IMR-90 (cell line): ENCODE measurements at regions not wholly inside any gene's neighbourhood (a gene's known extent, or its start where the extent isn't known, plus 50 kb on each side); places are given as distances from the start of the nearest gene placed in this dataset.

Source experiments
- ATAC-seq: fragments of 200-7000 bp; cut with Tn5 transposase; 2 replicates; pipeline ENCODE4 v1.9.1; 2020; ENCODE audit warnings: low read depth, mild to moderate bottlenecking, moderate library complexity
- BruUV-seq: library from RNA; stranded (reverse); fragments of 400-500 nt; replicated peaks from 2 replicates; lab custom pipeline; 2021; lab: Mats Ljungman, UMichigan
- CTCF ChIA-PET: fragments of 300-600 bp; formaldehyde crosslinking; extraction: SDS; loops from one replicate; lab custom pipeline; 2021; ENCODE audit warnings: antibody characterized with exemption; lab: Yijun Ruan, JAX
- POLR2A ChIA-PET: fragments of 300-600 bp; sonication (Branson Sonifier 250); formaldehyde crosslinking; loops from one replicate; lab custom pipeline; 2022; ENCODE audit warnings: antibody characterized with exemption; ENCODE audit not compliant: unreplicated experiment; lab: Charles Lee
- DNase-seq: peaks from one replicate; pipeline ENCODE4 v3.0.0; 2013
- H2AFZ ChIP-seq: replicated peaks from 2 replicates; pipeline ENCODE3; 2013; ENCODE audit warnings: low read length, mild to moderate bottlenecking; ENCODE audit not compliant: poor library complexity
- H2AK5ac ChIP-seq: 2 replicates; pipeline ENCODE4 v1.6.1; 2013; ENCODE audit warnings: low read depth, low read length, inconsistent platforms
- H2AK9ac ChIP-seq: replicated peaks from 2 replicates; pipeline ENCODE3; 2013; ENCODE audit warnings: mild to moderate bottlenecking, low read depth, low read length, moderate library complexity; ENCODE audit not compliant: poor library complexity
- H2BK120ac ChIP-seq: 2 replicates; pipeline ENCODE4 v1.6.1; 2013; ENCODE audit warnings: low read depth, low read length, inconsistent platforms
- H2BK15ac ChIP-seq: 3 replicates; pipeline ENCODE4 v1.6.1; 2013; ENCODE audit warnings: low read depth, low read length, inconsistent platforms
- H2BK20ac ChIP-seq: 2 replicates; pipeline ENCODE4 v1.6.1; 2013; ENCODE audit warnings: low read depth, mild to moderate bottlenecking, inconsistent platforms, low read length, moderate library complexity
- H2BK5ac ChIP-seq: 2 replicates; pipeline ENCODE4 v1.6.1; 2013; ENCODE audit warnings: mild to moderate bottlenecking, low read depth, low read length, inconsistent platforms; ENCODE audit not compliant: poor library complexity, severe bottlenecking
- H3K14ac ChIP-seq: replicated peaks from 2 replicates; pipeline ENCODE4 v1.6.1; 2013; ENCODE audit warnings: low read depth, low read length, inconsistent platforms
- H3K18ac ChIP-seq: 2 replicates; pipeline ENCODE4 v1.6.1; 2013; ENCODE audit warnings: low read depth, low read length, control low read depth
- H3K23ac ChIP-seq: 2 replicates; pipeline ENCODE4 v1.6.1; 2013; ENCODE audit warnings: low read depth, low read length, inconsistent platforms
- H3K27ac ChIP-seq: 2 replicates; pipeline ENCODE4 v1.5.1; 2013; ENCODE audit warnings: mild to moderate bottlenecking, control low read depth, low read length; ENCODE audit not compliant: insufficient read depth
- H3K27me3 ChIP-seq: 2 replicates; pipeline ENCODE4 v1.6.1; 2013; ENCODE audit warnings: low read length; ENCODE audit not compliant: control insufficient read depth, insufficient read depth
- H3K36me3 ChIP-seq: 2 replicates; pipeline ENCODE4 v1.6.1; 2013; ENCODE audit warnings: low read length, mixed read lengths; ENCODE audit not compliant: control insufficient read depth, insufficient read depth
- H3K4ac ChIP-seq: 2 replicates; pipeline ENCODE4 v1.6.1; 2013; ENCODE audit warnings: low read depth, low read length, inconsistent platforms
- H3K4me1 ChIP-seq: 2 replicates; pipeline ENCODE4 v1.6.1; 2013; ENCODE audit warnings: low read length, mixed read lengths; ENCODE audit not compliant: control insufficient read depth, insufficient read depth
- H3K4me2 ChIP-seq: 2 replicates; pipeline ENCODE4 v1.6.1; 2013; ENCODE audit warnings: low read depth, mild to moderate bottlenecking, control low read depth, low read length, moderate library complexity
- H3K4me3 ChIP-seq: 2 replicates; pipeline ENCODE4 v1.5.1; 2013; ENCODE audit warnings: low read depth, mild to moderate bottlenecking, control low read depth, low read length, moderate library complexity; ENCODE audit not compliant: insufficient read depth
- H3K56ac ChIP-seq: 2 replicates; pipeline ENCODE4 v1.6.1; 2013; ENCODE audit warnings: low read length, inconsistent platforms; ENCODE audit not compliant: insufficient read depth; ENCODE audit errors: extremely low read depth
- H3K79me1 ChIP-seq, 2 experiments: 2 replicates each; pipeline ENCODE4 v1.6.1; 2013; ENCODE audit warnings: low read length in 2 of 2, inconsistent platforms in 1 of 2, low read depth in 1 of 2
- H3K9ac ChIP-seq: 2 replicates; pipeline ENCODE4 v1.6.1; 2013; ENCODE audit warnings: low read depth, low read length, control low read depth
- H3K9me1 ChIP-seq: 2 replicates; pipeline ENCODE4 v1.6.1; 2013; ENCODE audit warnings: low read length, inconsistent platforms; ENCODE audit not compliant: insufficient read depth
- H3K9me3 ChIP-seq: 2 replicates; pipeline ENCODE4 v1.6.1; 2013; ENCODE audit warnings: low read length; ENCODE audit not compliant: control insufficient read depth, insufficient read depth
- H4K20me1 ChIP-seq: 2 replicates; pipeline ENCODE4 v1.6.1; 2013; ENCODE audit warnings: low read length, inconsistent platforms; ENCODE audit not compliant: insufficient read depth
- H4K5ac ChIP-seq: 2 replicates; pipeline ENCODE4 v1.6.1; 2013; ENCODE audit warnings: mild to moderate bottlenecking, low read depth, low read length, control low read depth
- H4K8ac ChIP-seq, 2 experiments: 2 replicates each; pipeline ENCODE4 v1.6.1; 2013; ENCODE audit warnings: low read depth in 2 of 2, low read length in 2 of 2, control low read depth in 1 of 2, inconsistent platforms in 1 of 2
- H4K91ac ChIP-seq: 2 replicates; pipeline ENCODE4 v1.6.1; 2013; ENCODE audit warnings: low read depth, low read length, inconsistent platforms; ENCODE audit not compliant: insufficient read depth
- CHD1 ChIP-seq: IDR thresholded peaks from 2 replicates; pipeline ENCODE4 v1.6.1; 2012; ENCODE audit warnings: low read depth, low read length, improper control_type of control experiment
- MAFK ChIP-seq: IDR thresholded peaks from 2 replicates; pipeline ENCODE4 v1.6.1; 2012; ENCODE audit warnings: low read depth, low read length, improper control_type of control experiment
- RCOR1 ChIP-seq: IDR thresholded peaks from 2 replicates; pipeline ENCODE4 v1.6.1; 2012; ENCODE audit warnings: mild to moderate bottlenecking, low read length, improper control_type of control experiment; ENCODE audit not compliant: insufficient replicate concordance
- WGBS, 2 experiments: methylation state at CpG; one replicate each; pipeline versions ENCODE4 v1.1.5 to v1.1.7; 2013; ENCODE audit warnings: missing lambda C conversion rate in 2 of 2; ENCODE audit not compliant: insufficient read length in 1 of 2; ENCODE audit errors: extremely low coverage in 2 of 2; 5-methylcytosine and 5-hydroxymethylcytosine counted together
- dilution Hi-C: fragments of 300-500 bp; cut with HindIII; formaldehyde crosslinking; loops from one replicate; pipeline ENCODE4 v1.14.3; 2018; ENCODE audit warnings: low sequenced_read_pairs; ENCODE audit not compliant: unreplicated experiment
- in situ Hi-C: fragments of 300-500 bp; cut with MboI; formaldehyde crosslinking; loops from 3 replicates; pipeline ENCODE4 v1.14.3; 2019; ENCODE audit warnings: low sequenced_read_pairs, inconsistent platforms, mixed read lengths
- intact Hi-C: fragments of 100-400 bp; cut with micrococcal nuclease; formaldehyde crosslinking; loops from 2 replicates; pipeline ENCODE4 v1.10.0; 2022
- TF ChIP-seq, protein P1 (sequence below): fragments of 150-350 bp; IDR thresholded peaks from 2 replicates; pipeline ENCODE4 v1.6.1; 2016; ENCODE audit warnings: low read depth, mild to moderate bottlenecking, low read length, moderate library complexity, borderline replicate concordance

DNA sequence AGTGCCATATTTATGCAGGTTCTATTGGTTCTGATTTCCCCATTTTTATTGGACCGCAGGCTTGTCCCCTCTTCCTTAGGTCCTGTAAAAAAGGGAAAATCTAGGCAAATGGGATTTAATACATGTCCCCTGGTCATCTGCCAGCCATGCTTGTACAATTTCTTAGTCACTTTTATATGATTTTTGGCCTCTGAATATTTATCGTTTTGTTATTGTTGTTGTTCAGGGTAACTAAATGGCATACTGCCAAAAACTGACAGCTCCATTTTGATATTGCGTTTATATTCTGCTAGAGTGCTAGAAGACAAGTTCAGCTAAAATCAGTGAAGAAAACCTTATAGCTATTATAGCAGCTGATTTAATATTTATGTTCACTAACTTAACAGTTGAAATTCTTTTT, 770.2 kb upstream of the FAM174A start:
- Histone ChIP-seq H2BK5ac (no peak overlapping the region), H3K14ac (no peak overlapping the region), H3K18ac (no peak overlapping the region), H2AK9ac (no peak overlapping the region), H2BK120ac (no peak overlapping the region), H3K4me3 (no peak overlapping the region), H4K20me1 (no peaks in the 10 kb centered on the region), H3K79me1 (no peaks in the 10 kb centered on the region), H3K23ac (no peak overlapping the region), H2BK15ac (no peak overlapping the region), H3K4ac (no peak overlapping the region), H3K4me2 (no peak overlapping the region), H3K27ac (no peak overlapping the region), H2AFZ (no peak overlapping the region), H3K36me3 (no peaks in the 10 kb centered on the region), H2AK5ac (no peak overlapping the region), H3K56ac (no peak overlapping the region), H4K5ac (no peak overlapping the region), H4K91ac (no peak overlapping the region), H3K4me1 (no peaks in the 10 kb centered on the region), H3K27me3 (no peaks in the 10 kb centered on the region), H2BK20ac (no peak overlapping the region), H4K8ac (no peak overlapping the region), H3K9me1 (no peaks in the 10 kb centered on the region), H3K9ac (no peak overlapping the region), H3K9me3 (peaks cover 11% of the 10 kb centered on the region)
- ChIA-PET POLR2A (no interaction called here), CTCF (no interaction called here)
- in situ Hi-C loops (no loop called here), dilution Hi-C loops (no loop called here), intact Hi-C loops (no loop called here)
- no CpG with 5 or more reads among the region's 3 CpGs for WGBS, 2 experiments
- BruUV-seq = no TSS peak
- no peak for ATAC-seq
- no peak for DNase-seq
- no peak for TF ChIP-seq MAFK
- TF ChIP-seq RCOR1 = no peak
- TF ChIP-seq, protein P1, sequence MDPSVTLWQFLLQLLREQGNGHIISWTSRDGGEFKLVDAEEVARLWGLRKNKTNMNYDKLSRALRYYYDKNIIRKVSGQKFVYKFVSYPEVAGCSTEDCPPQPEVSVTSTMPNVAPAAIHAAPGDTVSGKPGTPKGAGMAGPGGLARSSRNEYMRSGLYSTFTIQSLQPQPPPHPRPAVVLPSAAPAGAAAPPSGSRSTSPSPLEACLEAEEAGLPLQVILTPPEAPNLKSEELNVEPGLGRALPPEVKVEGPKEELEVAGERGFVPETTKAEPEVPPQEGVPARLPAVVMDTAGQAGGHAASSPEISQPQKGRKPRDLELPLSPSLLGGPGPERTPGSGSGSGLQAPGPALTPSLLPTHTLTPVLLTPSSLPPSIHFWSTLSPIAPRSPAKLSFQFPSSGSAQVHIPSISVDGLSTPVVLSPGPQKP = no peak
- no peak for TF ChIP-seq CHD1
